GM19099 (cell line): ENCODE measurements at regions not wholly inside any gene's neighbourhood (a gene's known extent, or its start where the extent isn't known, plus 50 kb on each side); places are given as distances from the start of the nearest gene placed in this dataset.

Source experiments
- POLR2A ChIP-seq: IDR thresholded peaks from 3 replicates; pipeline ENCODE4 v1.6.1; 2011; ENCODE audit warnings: low read depth; ENCODE audit not compliant: insufficient read length; ENCODE audit errors: extremely low read depth

DNA sequence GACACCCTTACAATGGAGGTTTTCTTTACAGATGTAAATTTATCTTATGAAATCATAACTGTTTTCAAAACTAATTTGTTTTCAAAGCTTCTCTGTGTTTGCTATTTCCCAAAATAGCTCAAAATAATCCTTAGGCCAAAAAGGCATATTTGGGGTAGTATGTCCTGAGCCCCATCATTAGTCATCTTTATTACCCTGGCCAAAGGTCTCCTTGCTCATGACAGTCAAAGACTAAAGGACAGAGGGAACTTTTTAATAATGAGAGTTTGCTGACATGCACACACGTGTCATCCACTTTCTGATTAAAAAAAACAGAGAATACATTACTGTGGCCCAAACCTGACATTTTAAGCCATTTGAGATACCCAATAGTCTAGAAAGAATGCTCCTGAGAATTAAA is 221.9 kb upstream of the DUSP10 start:
- TF ChIP-seq POLR2A = no peak

DNA sequence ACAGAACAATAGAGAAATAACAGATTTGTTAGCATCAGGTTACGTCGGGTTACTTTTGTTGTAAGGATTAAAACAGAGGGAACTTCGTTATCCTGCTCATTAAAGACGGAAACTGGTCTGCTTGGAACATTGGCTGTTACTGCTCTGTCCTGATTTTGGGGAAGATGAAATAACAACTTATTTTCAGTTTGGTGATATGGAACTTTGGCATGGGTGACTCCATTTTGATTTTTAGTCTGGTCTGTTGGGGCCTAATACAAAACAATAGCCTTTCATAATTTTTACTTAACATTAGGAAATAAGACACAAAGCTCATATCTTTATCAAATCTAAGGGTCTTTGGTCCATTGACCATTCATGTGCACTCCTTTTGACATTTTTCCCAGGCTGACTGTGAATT is 220.5 kb upstream of the DUSP10 start:
- no peak for TF ChIP-seq POLR2A

DNA sequence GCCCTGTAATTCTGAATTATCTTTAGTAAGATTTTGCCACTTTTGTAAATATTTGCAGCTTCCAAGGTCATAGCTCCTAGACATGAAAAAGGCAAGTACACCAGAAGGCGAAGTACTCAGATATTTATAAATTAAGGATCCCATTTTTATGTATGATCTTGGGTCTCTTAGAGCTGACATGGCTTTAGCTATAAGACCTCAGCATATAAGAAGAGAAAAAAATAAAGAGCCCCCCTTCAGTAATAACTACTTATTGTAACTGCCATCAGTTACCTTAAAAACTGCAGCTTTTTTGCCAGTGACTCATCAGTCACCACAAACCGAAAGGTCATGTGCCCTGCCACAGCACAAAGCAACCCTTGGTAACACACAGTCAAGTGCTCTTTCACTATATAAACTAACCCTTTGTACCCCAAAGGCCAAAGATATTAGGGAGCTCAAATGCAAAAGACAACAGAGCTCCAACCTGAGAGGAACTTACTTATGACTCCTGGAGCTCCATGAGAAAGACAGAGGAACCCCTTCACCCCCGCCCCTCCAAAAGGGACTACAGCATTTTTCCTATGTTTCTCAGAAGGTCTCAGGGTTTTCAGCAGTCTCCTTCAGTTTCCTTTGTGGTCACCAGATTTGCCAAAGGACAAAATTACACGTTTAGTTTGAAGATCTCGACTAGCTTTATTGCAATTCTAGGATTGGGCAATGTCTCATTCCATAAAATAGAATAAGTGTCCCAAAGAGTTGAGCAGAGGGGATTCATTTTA is 219.8 kb upstream of the DUSP10 start:
- TF ChIP-seq POLR2A = no peak

- no peak for TF ChIP-seq POLR2A
Measured at GRCh38 chr1:221949996-221950395, 208.1 kb upstream of the DUSP10 start.

DNA sequence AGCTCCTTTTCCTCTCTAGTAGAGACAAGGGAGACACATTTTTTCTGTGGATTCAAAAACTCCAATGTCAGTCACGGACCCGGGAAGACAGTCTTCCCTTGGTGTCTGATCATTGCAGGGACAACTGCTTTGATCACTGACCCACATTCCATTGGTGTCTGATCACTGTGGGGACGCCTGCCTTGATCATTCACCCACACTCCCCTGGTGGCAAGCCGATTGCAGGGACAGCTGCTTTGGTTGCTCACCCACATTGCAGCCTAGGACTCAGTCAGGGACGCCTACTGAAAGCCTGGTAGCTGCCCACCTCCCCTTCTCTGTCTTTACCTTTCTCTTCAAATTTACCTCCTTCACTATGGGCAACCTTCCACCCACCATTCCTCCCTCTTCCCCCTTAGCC is 206.6 kb upstream of the DUSP10 start:
- TF ChIP-seq POLR2A = no peak

- no peak for TF ChIP-seq POLR2A
Measured at GRCh38 chr1:221947731-221948130, 205.8 kb upstream of the DUSP10 start.

- TF ChIP-seq POLR2A = no peak
Measured at GRCh38 chr1:221946768-221947167, 204.9 kb upstream of the DUSP10 start.

GRCh38 chr1:221945669-221946068 is 203.8 kb upstream of the DUSP10 start:
- no peak for TF ChIP-seq POLR2A

DNA sequence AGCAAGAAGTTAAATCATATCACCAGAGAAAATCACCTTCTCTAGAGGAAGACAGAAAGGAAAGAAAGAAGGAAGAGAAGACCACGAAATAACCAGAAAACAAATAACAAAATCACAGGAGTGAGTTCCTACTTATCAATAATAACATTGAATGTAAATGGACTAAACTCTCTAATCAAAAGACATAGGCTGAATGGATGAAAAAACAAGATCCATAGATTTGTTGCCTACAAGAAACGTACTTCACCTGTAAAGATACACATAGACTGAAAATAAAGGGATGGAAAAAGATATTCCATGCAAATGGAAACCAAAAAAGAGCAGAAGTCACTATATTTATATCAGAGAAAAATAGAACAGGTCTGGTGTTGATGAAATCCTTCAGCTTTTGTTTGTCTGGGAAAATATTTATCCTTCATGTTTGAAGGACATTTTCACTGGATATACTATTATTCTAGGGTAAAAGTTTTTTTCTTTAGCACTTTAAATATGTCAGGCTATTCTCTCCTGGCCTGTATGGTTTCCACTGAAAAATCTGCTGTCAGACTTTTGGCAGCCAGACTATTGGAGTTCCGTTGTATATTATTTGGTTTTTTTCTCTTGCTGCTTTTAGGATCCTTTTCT is 202.5 kb upstream of the DUSP10 start:
- no peak for TF ChIP-seq POLR2A

DNA sequence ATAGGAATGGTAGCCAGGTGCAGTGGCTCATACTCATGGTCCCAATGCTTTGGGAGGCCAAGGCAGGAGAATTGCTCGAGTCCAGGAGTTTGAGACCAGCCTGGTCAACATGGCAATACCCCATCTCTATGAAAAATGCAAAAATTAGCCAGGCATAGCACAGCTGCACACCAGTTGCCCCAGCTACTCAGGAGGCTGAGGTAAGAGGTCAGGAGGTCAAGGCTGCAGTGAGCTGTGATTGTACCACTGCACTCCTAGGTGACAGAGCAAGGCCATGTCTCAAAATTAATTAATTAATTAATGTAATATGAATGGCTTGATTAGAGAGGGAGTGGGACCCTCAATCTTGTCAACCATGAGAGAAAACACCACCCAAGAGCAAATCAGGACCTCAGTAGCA is 198.7 kb upstream of the DUSP10 start:
- no peak for TF ChIP-seq POLR2A

- TF ChIP-seq POLR2A = no peak
Measured at GRCh38 chr1:221939607-221940006, 197.7 kb upstream of the DUSP10 start.

- TF ChIP-seq POLR2A = no peak
Measured at GRCh38 chr1:221937155-221937953, 195.5 kb upstream of the DUSP10 start.

DNA sequence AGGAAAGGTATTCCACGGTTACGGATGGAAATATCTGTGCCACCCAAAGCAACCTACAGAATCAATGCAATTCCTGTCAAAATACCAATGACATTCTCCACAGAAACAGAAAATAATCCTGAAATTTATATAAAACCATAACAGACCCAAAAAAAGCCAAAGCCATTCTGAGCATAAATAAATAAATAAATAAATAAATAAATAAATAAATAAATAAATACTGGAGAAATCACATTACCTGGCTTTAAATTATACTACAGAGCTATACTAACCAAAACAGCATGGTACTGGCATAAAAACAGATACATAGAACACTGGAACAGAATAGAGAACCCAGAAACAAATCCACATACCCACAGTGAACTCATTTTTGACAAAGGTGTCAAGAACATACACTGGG is 191.9 kb upstream of the DUSP10 start:
- TF ChIP-seq POLR2A = no peak

DNA sequence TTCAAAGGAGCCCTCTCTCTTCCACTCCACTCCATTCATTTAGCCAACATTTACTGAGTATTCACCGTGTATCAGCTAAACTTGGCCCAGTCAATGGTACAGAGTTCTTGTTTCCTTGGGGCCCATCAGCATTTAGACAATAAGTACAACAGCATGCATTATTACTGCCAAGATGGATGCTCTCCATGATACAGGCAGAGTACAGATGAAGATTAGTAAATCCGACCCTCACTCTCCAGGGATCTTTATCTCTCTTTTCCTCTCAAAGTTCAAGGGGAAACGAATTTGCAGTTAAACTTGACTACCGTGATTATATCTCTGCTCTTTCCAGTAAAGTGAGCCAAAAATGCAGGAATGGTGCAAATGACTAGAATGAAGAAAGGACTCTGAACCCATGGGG is 184.6 kb upstream of the DUSP10 start:
- no peak for TF ChIP-seq POLR2A

GRCh38 chr1:221925947-221926346 is 184.1 kb upstream of the DUSP10 start:
- no peak for TF ChIP-seq POLR2A
